SK-N-SH (cell line): ENCODE measurements at regions not wholly inside any gene's neighbourhood (a gene's known extent, or its start where the extent isn't known, plus 50 kb on each side); places are given as distances from the start of the nearest gene placed in this dataset.
"Not testable (repeated sequence)": the region's sequence is repeated elsewhere in the genome, so short reads cannot be mapped to it uniquely, and the experiment has no call there.

ENCODE experiments used
- EP300 ChIP-seq, 2 experiments: IDR thresholded peaks; 2 replicates each; pipeline versions ENCODE4 v1.4.0 to v1.6.1; 2012; ENCODE audit warnings: borderline replicate concordance in 1 of 2, low read depth in 1 of 2, low read length in 1 of 2
- EZH2phosphoT487 ChIP-seq: fragments of 200-600 bp; sonication (generic); IDR thresholded peaks from 2 replicates; pipeline ENCODE4 v1.6.1; 2017; ENCODE audit warnings: low read depth, mixed run types, mild to moderate bottlenecking, antibody characterized with exemption, moderate library complexity, borderline replicate concordance
- FOXM1 ChIP-seq: IDR thresholded peaks from 2 replicates; pipeline ENCODE4 v1.4.0; 2012; ENCODE audit warnings: low read depth, mild to moderate bottlenecking
- JUND ChIP-seq: IDR thresholded peaks from 2 replicates; pipeline ENCODE4 v1.4.0; 2012
- POLR2AphosphoS5 ChIP-seq: IDR thresholded peaks from 2 replicates; pipeline ENCODE4 v1.6.1; 2012; ENCODE audit warnings: low read depth, low read length
- RFX5 ChIP-seq: IDR thresholded peaks from 2 replicates; pipeline ENCODE4 v1.6.1; 2012; ENCODE audit warnings: mild to moderate bottlenecking, improper control_type of control experiment, low read length
- YY1 ChIP-seq: IDR thresholded peaks from 2 replicates; pipeline ENCODE4 v1.4.0; 2012; ENCODE audit warnings: low read depth, mild to moderate bottlenecking
- TF ChIP-seq, protein P1 (sequence below): fragments of 200-600 bp; sonication (generic); IDR thresholded peaks from 2 replicates; pipeline ENCODE4 v1.6.1; 2017; ENCODE audit warnings: antibody characterized with exemption, mild to moderate bottlenecking, moderate library complexity
- TF ChIP-seq, protein P2 (sequence below): IDR thresholded peaks from 2 replicates; pipeline ENCODE4 v1.6.1; 2012; ENCODE audit warnings: mild to moderate bottlenecking, low read depth, low read length, moderate library complexity
- TF ChIP-seq, protein P3 (sequence below): IDR thresholded peaks from 2 replicates; pipeline ENCODE4 v1.4.0; 2012; ENCODE audit warnings: low read depth, borderline replicate concordance

DNA sequence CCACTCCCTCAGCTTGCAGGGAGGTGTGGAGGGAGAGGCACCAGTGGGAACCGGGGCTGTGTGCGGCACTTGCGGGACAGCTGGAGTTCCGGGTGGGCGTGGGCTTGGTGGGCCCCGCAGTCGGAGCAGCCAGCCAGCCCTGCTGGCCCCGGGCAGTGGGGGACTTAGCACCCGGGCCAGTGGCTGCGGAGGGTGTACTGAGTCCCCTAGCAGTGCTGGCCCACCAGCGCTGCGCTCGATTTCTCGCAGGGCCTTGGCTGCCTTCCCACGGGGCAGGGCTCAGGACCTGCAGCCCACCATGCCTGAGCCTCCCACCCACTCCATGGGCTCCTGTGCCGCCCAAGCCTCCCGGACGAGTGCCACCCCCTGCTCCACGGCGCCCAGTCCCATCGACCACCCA lies 1319.1 kb downstream of the DSC3 start:
- TF ChIP-seq, protein P1, sequence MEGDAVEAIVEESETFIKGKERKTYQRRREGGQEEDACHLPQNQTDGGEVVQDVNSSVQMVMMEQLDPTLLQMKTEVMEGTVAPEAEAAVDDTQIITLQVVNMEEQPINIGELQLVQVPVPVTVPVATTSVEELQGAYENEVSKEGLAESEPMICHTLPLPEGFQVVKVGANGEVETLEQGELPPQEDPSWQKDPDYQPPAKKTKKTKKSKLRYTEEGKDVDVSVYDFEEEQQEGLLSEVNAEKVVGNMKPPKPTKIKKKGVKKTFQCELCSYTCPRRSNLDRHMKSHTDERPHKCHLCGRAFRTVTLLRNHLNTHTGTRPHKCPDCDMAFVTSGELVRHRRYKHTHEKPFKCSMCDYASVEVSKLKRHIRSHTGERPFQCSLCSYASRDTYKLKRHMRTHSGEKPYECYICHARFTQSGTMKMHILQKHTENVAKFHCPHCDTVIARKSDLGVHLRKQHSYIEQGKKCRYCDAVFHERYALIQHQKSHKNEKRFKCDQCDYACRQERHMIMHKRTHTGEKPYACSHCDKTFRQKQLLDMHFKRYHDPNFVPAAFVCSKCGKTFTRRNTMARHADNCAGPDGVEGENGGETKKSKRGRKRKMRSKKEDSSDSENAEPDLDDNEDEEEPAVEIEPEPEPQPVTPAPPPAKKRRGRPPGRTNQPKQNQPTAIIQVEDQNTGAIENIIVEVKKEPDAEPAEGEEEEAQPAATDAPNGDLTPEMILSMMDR = not testable (repeated sequence)
- TF ChIP-seq POLR2AphosphoS5; YY1; EZH2phosphoT487; FOXM1; RFX5; EP300 (IDR thresholded peaks at IDR 0.05; ENCODE audit: borderline replicate concordance in 1 of 2, low read depth in 1 of 2, low read length in 1 of 2); JUND: not testable (repeated sequence)
- TF ChIP-seq, protein P2, sequence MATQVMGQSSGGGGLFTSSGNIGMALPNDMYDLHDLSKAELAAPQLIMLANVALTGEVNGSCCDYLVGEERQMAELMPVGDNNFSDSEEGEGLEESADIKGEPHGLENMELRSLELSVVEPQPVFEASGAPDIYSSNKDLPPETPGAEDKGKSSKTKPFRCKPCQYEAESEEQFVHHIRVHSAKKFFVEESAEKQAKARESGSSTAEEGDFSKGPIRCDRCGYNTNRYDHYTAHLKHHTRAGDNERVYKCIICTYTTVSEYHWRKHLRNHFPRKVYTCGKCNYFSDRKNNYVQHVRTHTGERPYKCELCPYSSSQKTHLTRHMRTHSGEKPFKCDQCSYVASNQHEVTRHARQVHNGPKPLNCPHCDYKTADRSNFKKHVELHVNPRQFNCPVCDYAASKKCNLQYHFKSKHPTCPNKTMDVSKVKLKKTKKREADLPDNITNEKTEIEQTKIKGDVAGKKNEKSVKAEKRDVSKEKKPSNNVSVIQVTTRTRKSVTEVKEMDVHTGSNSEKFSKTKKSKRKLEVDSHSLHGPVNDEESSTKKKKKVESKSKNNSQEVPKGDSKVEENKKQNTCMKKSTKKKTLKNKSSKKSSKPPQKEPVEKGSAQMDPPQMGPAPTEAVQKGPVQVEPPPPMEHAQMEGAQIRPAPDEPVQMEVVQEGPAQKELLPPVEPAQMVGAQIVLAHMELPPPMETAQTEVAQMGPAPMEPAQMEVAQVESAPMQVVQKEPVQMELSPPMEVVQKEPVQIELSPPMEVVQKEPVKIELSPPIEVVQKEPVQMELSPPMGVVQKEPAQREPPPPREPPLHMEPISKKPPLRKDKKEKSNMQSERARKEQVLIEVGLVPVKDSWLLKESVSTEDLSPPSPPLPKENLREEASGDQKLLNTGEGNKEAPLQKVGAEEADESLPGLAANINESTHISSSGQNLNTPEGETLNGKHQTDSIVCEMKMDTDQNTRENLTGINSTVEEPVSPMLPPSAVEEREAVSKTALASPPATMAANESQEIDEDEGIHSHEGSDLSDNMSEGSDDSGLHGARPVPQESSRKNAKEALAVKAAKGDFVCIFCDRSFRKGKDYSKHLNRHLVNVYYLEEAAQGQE = not testable (repeated sequence)
- TF ChIP-seq, protein P3, sequence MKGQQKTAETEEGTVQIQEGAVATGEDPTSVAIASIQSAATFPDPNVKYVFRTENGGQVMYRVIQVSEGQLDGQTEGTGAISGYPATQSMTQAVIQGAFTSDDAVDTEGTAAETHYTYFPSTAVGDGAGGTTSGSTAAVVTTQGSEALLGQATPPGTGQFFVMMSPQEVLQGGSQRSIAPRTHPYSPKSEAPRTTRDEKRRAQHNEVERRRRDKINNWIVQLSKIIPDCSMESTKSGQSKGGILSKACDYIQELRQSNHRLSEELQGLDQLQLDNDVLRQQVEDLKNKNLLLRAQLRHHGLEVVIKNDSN = not testable (repeated sequence)
